IPS DF 6.9 (cell line): ENCODE measurements at regions not wholly inside any gene's neighbourhood (a gene's known extent, or its start where the extent isn't known, plus 50 kb on each side); places are given as distances from the start of the nearest gene placed in this dataset.

ENCODE experiments used
- DNase-seq: peaks from one replicate; pipeline ENCODE4 v3.0.0-alpha.2; 2013; ENCODE audit warnings: low read depth, low spot score
- H3K27ac ChIP-seq: one replicate; pipeline ENCODE4 v1.5.1; 2013; ENCODE audit warnings: low read length, control low read depth
- H3K27me3 ChIP-seq: 2 replicates; pipeline ENCODE4 v1.6.1; 2013; ENCODE audit warnings: mild to moderate bottlenecking, low read length; ENCODE audit not compliant: control insufficient read depth, insufficient read depth
- H3K36me3 ChIP-seq: 2 replicates; pipeline ENCODE4 v1.6.1; 2013; ENCODE audit warnings: low read length; ENCODE audit not compliant: control insufficient read depth, insufficient read depth
- H3K4me1 ChIP-seq: 2 replicates; pipeline ENCODE4 v1.6.1; 2013; ENCODE audit warnings: low read length; ENCODE audit not compliant: control insufficient read depth, insufficient read depth
- H3K4me3 ChIP-seq: 2 replicates; pipeline ENCODE4 v1.5.1; 2013; ENCODE audit warnings: mild to moderate bottlenecking, low read length
- H3K9me3 ChIP-seq: 2 replicates; pipeline ENCODE4 v1.6.1; 2013; ENCODE audit warnings: low read length, inconsistent platforms; ENCODE audit not compliant: control insufficient read depth, insufficient read depth
- WGBS: extraction: QIAGEN DNeasy Blood & Tissue Kit; methylation state at CpG from one replicate; pipeline ENCODE4 v1.1.7; 2013; ENCODE audit warnings: mixed read lengths, missing lambda C conversion rate; ENCODE audit not compliant: insufficient read length, insufficient coverage; 5-methylcytosine and 5-hydroxymethylcytosine counted together

- DNase-seq, result no peak
- WGBS, result no CpG with 5 or more reads among the region's 2 CpGs
- H3K4me3 ChIP-seq, result no peak overlapping the region
- H3K4me1 ChIP-seq, result no peaks in the 10 kb centered on the region
- no peaks in the 10 kb centered on the region for H3K27me3 ChIP-seq
- H3K9me3 ChIP-seq, result no peaks in the 10 kb centered on the region
- H3K36me3 ChIP-seq, result no peaks in the 10 kb centered on the region
- H3K27ac ChIP-seq, result no peak overlapping the region
Observed at GRCh38 chrX:39551762-39552161, 546.0 kb downstream of the BCOR start.

GRCh38 chrX:39555431-39555830 lies 542.3 kb downstream of the BCOR start:
- no peak for DNase-seq
- H3K27me3 ChIP-seq, result no peaks in the 10 kb centered on the region
- no CpG with 5 or more reads among the region's 4 CpGs for WGBS
- no peak overlapping the region for H3K27ac ChIP-seq
- H3K4me1 ChIP-seq, result no peaks in the 10 kb centered on the region
- H3K9me3 ChIP-seq, result no peaks in the 10 kb centered on the region
- no peaks in the 10 kb centered on the region for H3K36me3 ChIP-seq
- no peak overlapping the region for H3K4me3 ChIP-seq

- no peak for DNase-seq
- Histone ChIP-seq H3K27me3 (no peaks in the 10 kb centered on the region), H3K4me1 (no peaks in the 10 kb centered on the region), H3K9me3 (no peaks in the 10 kb centered on the region), H3K36me3 (no peaks in the 10 kb centered on the region), H3K4me3 (no peak overlapping the region), H3K27ac (no peak overlapping the region)
- no CpG with 5 or more reads among the region's 3 CpGs for WGBS
Observed at GRCh38 chrX:39556056-39556455, 541.7 kb downstream of the BCOR start.

GRCh38 chrX:39559229-39559628 lies 538.5 kb downstream of the BCOR start:
- DNase-seq, result no peak
- no peak overlapping the region for H3K27ac ChIP-seq
- no peaks in the 10 kb centered on the region for H3K4me1 ChIP-seq
- WGBS, result no CpG with 5 or more reads among the region's 4 CpGs
- H3K9me3 ChIP-seq, result no peaks in the 10 kb centered on the region
- no peaks in the 10 kb centered on the region for H3K36me3 ChIP-seq
- H3K4me3 ChIP-seq, result no peak overlapping the region
- H3K27me3 ChIP-seq, result no peaks in the 10 kb centered on the region

GRCh38 chrX:39560271-39560670 lies 537.5 kb downstream of the BCOR start:
- H3K9me3 ChIP-seq, result no peaks in the 10 kb centered on the region
- no CpG with 5 or more reads among the region's 12 CpGs for WGBS

GRCh38 chrX:39563178-39563577 lies 534.6 kb downstream of the BCOR start:
- Histone ChIP-seq H3K4me1 (no peaks in the 10 kb centered on the region), H3K27ac (no peak overlapping the region), H3K4me3 (no peak overlapping the region), H3K9me3 (no peaks in the 10 kb centered on the region), H3K36me3 (no peaks in the 10 kb centered on the region), H3K27me3 (no peaks in the 10 kb centered on the region)
- DNase-seq, result no peak

More at GRCh38 chrX:39560271-39560670, 537.5 kb downstream of the BCOR start:
- no peak overlapping the region for H3K27ac ChIP-seq
- DNase-seq, result no peak
- H3K4me1 ChIP-seq, result no peaks in the 10 kb centered on the region
- H3K27me3 ChIP-seq, result no peaks in the 10 kb centered on the region
- H3K4me3 ChIP-seq, result no peak overlapping the region
- no peaks in the 10 kb centered on the region for H3K36me3 ChIP-seq

GRCh38 chrX:39564751-39565150 lies 533.0 kb downstream of the BCOR start:
- H3K4me1 ChIP-seq, result no peaks in the 10 kb centered on the region
- DNase-seq, result no peak
- H3K4me3 ChIP-seq, result no peak overlapping the region
- H3K9me3 ChIP-seq, result no peaks in the 10 kb centered on the region
- no peaks in the 10 kb centered on the region for H3K36me3 ChIP-seq
- no peak overlapping the region for H3K27ac ChIP-seq
- no CpG with 5 or more reads among the region's 3 CpGs for WGBS
- no peaks in the 10 kb centered on the region for H3K27me3 ChIP-seq

GRCh38 chrX:39574178-39574577 lies 523.6 kb downstream of the BCOR start:
- WGBS, result no CpG with 5 or more reads among the region's 3 CpGs
- no peaks in the 10 kb centered on the region for H3K27me3 ChIP-seq

GRCh38 chrX:39576041-39576872 lies 521.5 kb downstream of the BCOR start:
- Histone ChIP-seq H3K36me3 (no peaks in the 10 kb centered on the region), H3K9me3 (no peaks in the 10 kb centered on the region), H3K4me1 (no peaks in the 10 kb centered on the region), H3K27me3 (no peaks in the 10 kb centered on the region), H3K27ac (no peak overlapping the region), H3K4me3 (no peak overlapping the region)
- WGBS, result no CpG with 5 or more reads among the region's 28 CpGs
- DNase-seq, result no peak

More at GRCh38 chrX:39574178-39574577, 523.6 kb downstream of the BCOR start:
- no peaks in the 10 kb centered on the region for H3K4me1 ChIP-seq
- DNase-seq, result no peak
- no peaks in the 10 kb centered on the region for H3K9me3 ChIP-seq
- no peak overlapping the region for H3K4me3 ChIP-seq
- H3K27ac ChIP-seq, result no peak overlapping the region
- H3K36me3 ChIP-seq, result no peaks in the 10 kb centered on the region

- H3K36me3 ChIP-seq, result no peaks in the 10 kb centered on the region
- no peak for DNase-seq
- H3K27ac ChIP-seq, result no peak overlapping the region
- no peaks in the 10 kb centered on the region for H3K27me3 ChIP-seq
- no CpG with 5 or more reads among the region's 13 CpGs for WGBS
- H3K9me3 ChIP-seq, result no peaks in the 10 kb centered on the region
- H3K4me3 ChIP-seq, result no peak overlapping the region
- no peaks in the 10 kb centered on the region for H3K4me1 ChIP-seq
Observed at GRCh38 chrX:39577206-39577984, 520.4 kb downstream of the BCOR start.
